D721Med (cell line): ENCODE measurements at regions not wholly inside any gene's neighbourhood (a gene's known extent, or its start where the extent isn't known, plus 50 kb on each side); places are given as distances from the start of the nearest gene placed in this dataset.

Experiments used
- DNase-seq: peaks from one replicate; pipeline ENCODE4 v3.0.0; 2011; ENCODE audit warnings: low spot score; ENCODE audit not compliant: insufficient read length
- FAIRE-seq: peaks from 2 replicates; lab custom pipeline; 2011; peaks lifted over from hg19 to GRCh38; lab: Jason Lieb, UNC
- CTCF ChIP-seq: IDR thresholded peaks from 2 replicates; pipeline ENCODE4 v1.5.1; 2012; ENCODE audit warnings: mild to moderate bottlenecking, control low read depth; ENCODE audit not compliant: insufficient read depth; ENCODE audit errors: missing control alignments

- no peak for DNase-seq
- FAIRE-seq = no peak
- no peak for TF ChIP-seq CTCF
These were observed 130.8 kb downstream of the RFLNA start for GRCh38 chr12:124425667-124426066.

- no peak for DNase-seq
- TF ChIP-seq CTCF = no peak
- no peak for FAIRE-seq
These were observed 129.6 kb downstream of the RFLNA start for GRCh38 chr12:124424516-124424905.

- DNase-seq = no peak
- no peak for FAIRE-seq
- TF ChIP-seq CTCF = no peak
These were observed 129.0 kb downstream of the RFLNA start for GRCh38 chr12:124423761-124424515.

- no peak for TF ChIP-seq CTCF
- no peak for FAIRE-seq
- no peak for DNase-seq
These were observed 128.0 kb downstream of the RFLNA start for GRCh38 chr12:124422570-124423523.

GRCh38 chr12:124422142-124422569 is 127.3 kb downstream of the RFLNA start:
- TF ChIP-seq CTCF = no peak
- no peak for FAIRE-seq
- DNase-seq = peak; percentile 96

- no peak for TF ChIP-seq CTCF
- FAIRE-seq = no peak
- DNase-seq = no peak
These were observed 126.2 kb downstream of the RFLNA start for GRCh38 chr12:124420996-124421674.
